HepG2 (cell line): ENCODE measurements at regions not wholly inside any gene's neighbourhood (a gene's known extent, or its start where the extent isn't known, plus 50 kb on each side); places are given as distances from the start of the nearest gene placed in this dataset.

Source experiments
- ATAC-seq: fragments of 200-7000 bp; cut with Tn5 transposase; 3 replicates; pipeline ENCODE4 v1.9.1; 2020; ENCODE audit warnings: mild to moderate bottlenecking, moderate library complexity
- BruUV-seq: library from RNA; stranded (reverse); fragments of 400-500 nt; replicated peaks from 2 replicates; lab custom pipeline; 2021; lab: Mats Ljungman, UMichigan
- CTCF ChIA-PET: fragments of 300-600 bp; formaldehyde crosslinking; extraction: SDS; loops from one replicate; lab custom pipeline; 2021; ENCODE audit warnings: low total read pairs, inconsistent platforms, low intra/inter-chr PET ratio; lab: Yijun Ruan, JAX
- POLR2A ChIA-PET: fragments of 350-600 bp; sonication (Branson Sonifier 250); formaldehyde crosslinking; loops from one replicate; lab custom pipeline; 2020; ENCODE audit warnings: antibody characterized with exemption, inconsistent platforms; lab: Yijun Ruan, JAX
- DNase-seq: peaks from one replicate; pipeline ENCODE4 v3.0.0-alpha.2; 2015; ENCODE audit warnings: low spot score
- FAIRE-seq: peaks from 3 replicates; lab custom pipeline; 2011; peaks lifted over from hg19 to GRCh38; lab: Jason Lieb, UNC
- H2AFZ ChIP-seq: one replicate; pipeline ENCODE4 v1.6.1; 2011; ENCODE audit warnings: low read length, inconsistent platforms
- H3K27ac ChIP-seq: fragments of 300-600 bp; 3 replicates; pipeline ENCODE4 v1.8.0; 2011; ENCODE audit warnings: mixed run types, mild to moderate bottlenecking, mixed read lengths, low read length, inconsistent platforms; ENCODE audit not compliant: insufficient read depth; ENCODE audit errors: extremely low read length
- H3K27me3 ChIP-seq, 2 experiments: fragments of 200-600 bp in 1 of 2; 2 replicates in 1 of 2; 3 replicates in 1 of 2; pipeline versions ENCODE4 v1.6.0 to v1.8.0; 2011; ENCODE audit warnings: low read length in 2 of 2, mild to moderate bottlenecking in 2 of 2, moderate library complexity in 2 of 2, inconsistent platforms in 1 of 2; ENCODE audit not compliant: insufficient read depth in 2 of 2, control insufficient read depth in 1 of 2
- H3K36me3 ChIP-seq, 2 experiments: fragments of 200-600 bp in 1 of 2; replicated peaks in 1 of 2; 2 replicates in 1 of 2; 3 replicates in 1 of 2; pipeline versions ENCODE4 v1.5.1 to v1.8.0; 2011; ENCODE audit warnings: low read length in 2 of 2, inconsistent platforms in 1 of 2; ENCODE audit not compliant: insufficient read depth in 2 of 2, control insufficient read depth in 1 of 2
- H3K4me1 ChIP-seq: 2 replicates; pipeline ENCODE4 v1.5.1; 2012; ENCODE audit warnings: low read length, inconsistent platforms; ENCODE audit not compliant: insufficient read depth
- H3K4me2 ChIP-seq: 2 replicates; pipeline ENCODE4 v1.6.0; 2011; ENCODE audit warnings: low read depth, low read length, inconsistent platforms
- H3K4me3 ChIP-seq, 3 experiments: fragments of 200-600 bp in 1 of 3; sonication (generic), shearing (Covaris generic) in 1 of 3; replicated peaks in 1 of 3; 2 replicates each; pipeline ENCODE4 v1.5.1; 2011 to 2016; ENCODE audit warnings: low read length in 3 of 3, inconsistent platforms in 2 of 3, low read depth in 2 of 3, mild to moderate bottlenecking in 2 of 3, control low read depth in 1 of 3, mixed read lengths in 1 of 3; ENCODE audit not compliant: insufficient read depth in 1 of 3
- H3K79me2 ChIP-seq: one replicate; pipeline ENCODE4 v1.6.1; 2011; ENCODE audit warnings: low read length, inconsistent platforms; ENCODE audit not compliant: insufficient read depth
- H3K9ac ChIP-seq: 2 replicates; pipeline ENCODE4 v1.6.0; 2011; ENCODE audit warnings: mild to moderate bottlenecking, low read depth, low read length, inconsistent platforms; ENCODE audit not compliant: insufficient read depth
- H3K9me3 ChIP-seq: 2 replicates; pipeline ENCODE4 v1.5.1; 2012; ENCODE audit warnings: mild to moderate bottlenecking, low read length
- H4K20me1 ChIP-seq: 2 replicates; pipeline ENCODE4 v1.6.0; 2011; ENCODE audit warnings: inconsistent platforms, mild to moderate bottlenecking, low read length, moderate library complexity; ENCODE audit not compliant: insufficient read depth
- AFF4 ChIP-seq: sonication (generic); formaldehyde crosslinking; IDR thresholded peaks from 2 replicates; pipeline ENCODE4 v1.4.0; 2020; ENCODE audit warnings: missing genetic modification reagents
- BHLHE40 ChIP-seq: IDR thresholded peaks from 2 replicates; pipeline ENCODE4 v1.6.1; 2011; ENCODE audit warnings: low read length, improper control_type of control experiment
- KMT2A ChIP-seq: sonication (generic); formaldehyde crosslinking; IDR thresholded peaks from 2 replicates; pipeline ENCODE4 v1.4.0; 2020; ENCODE audit warnings: missing genetic modification reagents
- MBNL3 ChIP-seq: fragments of 250-450 bp; sonication (Bioruptor Pico); conservative IDR thresholded peaks from 2 replicates; pipeline ENCODE4 v1.8.0; 2022; ENCODE audit warnings: mild to moderate bottlenecking, inconsistent platforms
- POGZ ChIP-seq: sonication (generic); formaldehyde crosslinking; IDR thresholded peaks from 2 replicates; pipeline ENCODE4 v1.4.0; 2020; ENCODE audit warnings: mild to moderate bottlenecking, missing genetic modification reagents
- ZBTB46 ChIP-seq: sonication (generic); formaldehyde crosslinking; IDR thresholded peaks from 2 replicates; pipeline ENCODE4 v1.4.0; 2020; ENCODE audit warnings: mild to moderate bottlenecking, missing genetic modification reagents, borderline replicate concordance
- ZNF354B ChIP-seq: sonication (generic); formaldehyde crosslinking; IDR thresholded peaks from 2 replicates; pipeline ENCODE4 v1.8.0; 2022; ENCODE audit warnings: mild to moderate bottlenecking, missing genetic modification reagents
- ZNF800 ChIP-seq: sonication (generic); formaldehyde crosslinking; IDR thresholded peaks from 2 replicates; pipeline ENCODE4 v1.4.0; 2020; ENCODE audit warnings: missing genetic modification reagents
- WGBS: methylation state at CpG from one replicate; pipeline ENCODE4 v1.1.6; 2017; ENCODE audit warnings: low lambda C conversion rate; 5-methylcytosine and 5-hydroxymethylcytosine counted together
- in situ Hi-C: cut with HindIII; loops from 2 replicates; pipeline ENCODE4 v1.10.0; 2017; ENCODE audit warnings: low pct_unique_long_range_greater_than_20kb; ENCODE audit not compliant: extremely low pct_ligation_motif_present
- intact Hi-C: fragments of 100-400 bp; cut with micrococcal nuclease; formaldehyde crosslinking; loops from one replicate; pipeline ENCODE4 v1.10.0; 2022; ENCODE audit not compliant: unreplicated experiment

GRCh38 chr12:30417697-30418231, 277.9 kb downstream of the IPO8 start:
- no peak overlapping the region for H3K4me3 ChIP-seq
- H3K79me2 ChIP-seq, result no peaks in the 10 kb centered on the region
- no peak for DNase-seq
- no peaks in the 10 kb centered on the region for H3K4me1 ChIP-seq
- intact Hi-C loops (no loop called here), in situ Hi-C loops (no loop called here)
- ChIA-PET CTCF (no interaction called here), POLR2A (no interaction called here)
- peaks cover 6% of the 10 kb centered on the region; the same call in 1 of the 2 replicates for H3K9me3 ChIP-seq
- no peaks in the 10 kb centered on the region for H3K36me3 ChIP-seq
- no peak for ATAC-seq
- H2AFZ ChIP-seq, result no peak overlapping the region
- no TSS peak for BruUV-seq
- FAIRE-seq, result no peak
- no peaks in the 10 kb centered on the region for H3K27me3 ChIP-seq
- H4K20me1 ChIP-seq, result no peaks in the 10 kb centered on the region
- H3K4me2 ChIP-seq, result no peak overlapping the region
- TF ChIP-seq AFF4, result no peak
- TF ChIP-seq POGZ, result no peak
- TF ChIP-seq BHLHE40, result no peak
- no peak for TF ChIP-seq KMT2A (CRISPR knock-in tag)
- no peak for TF ChIP-seq ZBTB46 (CRISPR knock-in tag)
- no peak for TF ChIP-seq MBNL3
- no peak for TF ChIP-seq ZNF800 (CRISPR knock-in tag)
- no peak for TF ChIP-seq ZNF354B (CRISPR knock-in tag)
- no peak overlapping the region for H3K9ac ChIP-seq
- H3K27ac ChIP-seq, result no peak overlapping the region
- 48% methylated on average over 5 of the region's 5 CpGs for WGBS
